HepG2 (cell line): ENCODE measurements at regions not wholly inside any gene's neighbourhood (a gene's known extent, or its start where the extent isn't known, plus 50 kb on each side); places are given as distances from the start of the nearest gene placed in this dataset.

ENCODE experiments used
- ATAC-seq: fragments of 200-7000 bp; cut with Tn5 transposase; 3 replicates; pipeline ENCODE4 v1.9.1; 2020; ENCODE audit warnings: mild to moderate bottlenecking, moderate library complexity
- BruUV-seq: library from RNA; stranded (reverse); fragments of 400-500 nt; replicated peaks from 2 replicates; lab custom pipeline; 2021; lab: Mats Ljungman, UMichigan
- CTCF ChIA-PET: fragments of 300-600 bp; formaldehyde crosslinking; extraction: SDS; loops from one replicate; lab custom pipeline; 2021; ENCODE audit warnings: low total read pairs, inconsistent platforms, low intra/inter-chr PET ratio; lab: Yijun Ruan, JAX
- POLR2A ChIA-PET: fragments of 350-600 bp; sonication (Branson Sonifier 250); formaldehyde crosslinking; loops from one replicate; lab custom pipeline; 2020; ENCODE audit warnings: antibody characterized with exemption, inconsistent platforms; lab: Yijun Ruan, JAX
- DNase-seq: peaks from one replicate; pipeline ENCODE4 v3.0.0-alpha.2; 2015; ENCODE audit warnings: low spot score
- FAIRE-seq: peaks from 3 replicates; lab custom pipeline; 2011; peaks lifted over from hg19 to GRCh38; lab: Jason Lieb, UNC
- H2AFZ ChIP-seq: one replicate; pipeline ENCODE4 v1.6.1; 2011; ENCODE audit warnings: low read length, inconsistent platforms
- H3K27ac ChIP-seq: fragments of 300-600 bp; 3 replicates; pipeline ENCODE4 v1.8.0; 2011; ENCODE audit warnings: mixed run types, mild to moderate bottlenecking, mixed read lengths, low read length, inconsistent platforms; ENCODE audit not compliant: insufficient read depth; ENCODE audit errors: extremely low read length
- H3K27me3 ChIP-seq, 2 experiments: fragments of 200-600 bp in 1 of 2; 2 replicates in 1 of 2; 3 replicates in 1 of 2; pipeline versions ENCODE4 v1.6.0 to v1.8.0; 2011; ENCODE audit warnings: low read length in 2 of 2, mild to moderate bottlenecking in 2 of 2, moderate library complexity in 2 of 2, inconsistent platforms in 1 of 2; ENCODE audit not compliant: insufficient read depth in 2 of 2, control insufficient read depth in 1 of 2
- H3K36me3 ChIP-seq, 2 experiments: fragments of 200-600 bp in 1 of 2; replicated peaks in 1 of 2; 2 replicates in 1 of 2; 3 replicates in 1 of 2; pipeline versions ENCODE4 v1.5.1 to v1.8.0; 2011; ENCODE audit warnings: low read length in 2 of 2, inconsistent platforms in 1 of 2; ENCODE audit not compliant: insufficient read depth in 2 of 2, control insufficient read depth in 1 of 2
- H3K4me1 ChIP-seq: 2 replicates; pipeline ENCODE4 v1.5.1; 2012; ENCODE audit warnings: low read length, inconsistent platforms; ENCODE audit not compliant: insufficient read depth
- H3K4me2 ChIP-seq: 2 replicates; pipeline ENCODE4 v1.6.0; 2011; ENCODE audit warnings: low read depth, low read length, inconsistent platforms
- H3K4me3 ChIP-seq, 3 experiments: fragments of 200-600 bp in 1 of 3; sonication (generic), shearing (Covaris generic) in 1 of 3; replicated peaks in 1 of 3; 2 replicates each; pipeline ENCODE4 v1.5.1; 2011 to 2016; ENCODE audit warnings: low read length in 3 of 3, inconsistent platforms in 2 of 3, low read depth in 2 of 3, mild to moderate bottlenecking in 2 of 3, control low read depth in 1 of 3, mixed read lengths in 1 of 3; ENCODE audit not compliant: insufficient read depth in 1 of 3
- H3K79me2 ChIP-seq: one replicate; pipeline ENCODE4 v1.6.1; 2011; ENCODE audit warnings: low read length, inconsistent platforms; ENCODE audit not compliant: insufficient read depth
- H3K9ac ChIP-seq: 2 replicates; pipeline ENCODE4 v1.6.0; 2011; ENCODE audit warnings: mild to moderate bottlenecking, low read depth, low read length, inconsistent platforms; ENCODE audit not compliant: insufficient read depth
- H3K9me3 ChIP-seq: 2 replicates; pipeline ENCODE4 v1.5.1; 2012; ENCODE audit warnings: mild to moderate bottlenecking, low read length
- H4K20me1 ChIP-seq: 2 replicates; pipeline ENCODE4 v1.6.0; 2011; ENCODE audit warnings: inconsistent platforms, mild to moderate bottlenecking, low read length, moderate library complexity; ENCODE audit not compliant: insufficient read depth
- ATF2 ChIP-seq: sonication (generic); formaldehyde crosslinking; IDR thresholded peaks from 2 replicates; pipeline ENCODE4 v1.4.0; 2020; ENCODE audit warnings: missing genetic modification reagents
- ATF7 ChIP-seq, 2 experiments: fragments of 450-650 bp in 1 of 2; sonication (generic) in 1 of 2; formaldehyde crosslinking in 1 of 2; IDR thresholded peaks; 2 replicates each; pipeline versions ENCODE4 v1.4.0 to v1.6.1; 2016 to 2020; ENCODE audit warnings: antibody characterized with exemption in 1 of 2, mild to moderate bottlenecking in 1 of 2, missing genetic modification reagents in 1 of 2
- CHD4 ChIP-seq: fragments of 200-600 bp; sonication (generic); IDR thresholded peaks from 2 replicates; pipeline ENCODE4 v1.7.0; 2017; ENCODE audit warnings: mild to moderate bottlenecking, low read length, borderline replicate concordance
- FOSL2 ChIP-seq: sonication (generic); formaldehyde crosslinking; IDR thresholded peaks from 2 replicates; pipeline ENCODE4 v1.4.0; 2020; ENCODE audit warnings: missing genetic modification reagents
- HNF4A ChIP-seq: sonication (generic); formaldehyde crosslinking; IDR thresholded peaks from 2 replicates; pipeline ENCODE4 v1.4.0; 2020; ENCODE audit warnings: missing genetic modification reagents
- MYNN ChIP-seq: sonication (generic); formaldehyde crosslinking; IDR thresholded peaks from 2 replicates; pipeline ENCODE4 v1.4.0; 2020; ENCODE audit warnings: mild to moderate bottlenecking, low read depth, missing genetic modification reagents
- NR2C2 ChIP-seq: sonication (generic); formaldehyde crosslinking; IDR thresholded peaks from 2 replicates; pipeline ENCODE4 v1.4.0; 2020; ENCODE audit warnings: missing genetic modification reagents, mild to moderate bottlenecking, moderate library complexity, borderline replicate concordance
- SALL2 ChIP-seq: sonication (generic); formaldehyde crosslinking; IDR thresholded peaks from 2 replicates; pipeline ENCODE4 v1.8.1; 2023; ENCODE audit warnings: mild to moderate bottlenecking, missing genetic modification reagents, inconsistent platforms
- SP4 ChIP-seq: sonication (generic); formaldehyde crosslinking; IDR thresholded peaks from 2 replicates; pipeline ENCODE4 v1.8.1; 2023; ENCODE audit warnings: mild to moderate bottlenecking, missing genetic modification reagents
- ZFAT ChIP-seq: sonication (generic); formaldehyde crosslinking; conservative IDR thresholded peaks from 2 replicates; pipeline ENCODE4 v1.8.1; 2023; ENCODE audit warnings: missing genetic modification reagents, inconsistent platforms
- ZNF12 ChIP-seq: sonication (generic); formaldehyde crosslinking; IDR thresholded peaks from 2 replicates; pipeline ENCODE4 v1.5.0; 2020; ENCODE audit warnings: missing genetic modification reagents
- ZNF333 ChIP-seq: sonication (generic); formaldehyde crosslinking; IDR thresholded peaks from 2 replicates; pipeline ENCODE4 v1.4.0; 2020; ENCODE audit warnings: mild to moderate bottlenecking, missing genetic modification reagents, borderline replicate concordance
- ZNF33A ChIP-seq: sonication (generic); formaldehyde crosslinking; IDR thresholded peaks from 2 replicates; pipeline ENCODE4 v1.5.1; 2020; ENCODE audit warnings: missing genetic modification reagents, mild to moderate bottlenecking, moderate library complexity, borderline replicate concordance
- ZNF512B ChIP-seq: sonication (generic); formaldehyde crosslinking; IDR thresholded peaks from 2 replicates; pipeline ENCODE4 v1.5.1; 2020; ENCODE audit warnings: missing genetic modification reagents, mild to moderate bottlenecking, borderline replicate concordance
- ZNF709 ChIP-seq: sonication (generic); formaldehyde crosslinking; IDR thresholded peaks from 2 replicates; pipeline ENCODE4 v1.5.0; 2020; ENCODE audit warnings: mild to moderate bottlenecking, missing genetic modification reagents
- ZNF768 ChIP-seq: sonication (generic); formaldehyde crosslinking; IDR thresholded peaks from 2 replicates; pipeline ENCODE4 v1.4.0; 2020; ENCODE audit warnings: missing genetic modification reagents
- WGBS: methylation state at CpG from one replicate; pipeline ENCODE4 v1.1.6; 2017; ENCODE audit warnings: low lambda C conversion rate; 5-methylcytosine and 5-hydroxymethylcytosine counted together
- in situ Hi-C: cut with HindIII; loops from 2 replicates; pipeline ENCODE4 v1.10.0; 2017; ENCODE audit warnings: low pct_unique_long_range_greater_than_20kb; ENCODE audit not compliant: extremely low pct_ligation_motif_present
- intact Hi-C: fragments of 100-400 bp; cut with micrococcal nuclease; formaldehyde crosslinking; loops from one replicate; pipeline ENCODE4 v1.10.0; 2022; ENCODE audit not compliant: unreplicated experiment
- TF ChIP-seq, protein P1 (sequence below): IDR thresholded peaks from 2 replicates; pipeline ENCODE4 v1.6.1; 2016; ENCODE audit warnings: missing biosample characterization, missing genetic modification reagents, low read depth
- TF ChIP-seq, protein P2 (sequence below): sonication (generic); formaldehyde crosslinking; IDR thresholded peaks from 2 replicates; pipeline ENCODE4 v1.4.0; 2020; ENCODE audit warnings: missing genetic modification reagents
- TF ChIP-seq, protein P3 (sequence below): sonication (generic); formaldehyde crosslinking; IDR thresholded peaks from 2 replicates; pipeline ENCODE4 v1.4.0; 2020; ENCODE audit warnings: missing genetic modification reagents; ENCODE audit errors: not compliant biosample characterization

- Histone ChIP-seq H3K36me3 (no peaks in the 10 kb centered on the region), H3K4me1 (no peaks in the 10 kb centered on the region), H3K27me3 (peaks cover 2 to 10% of the 10 kb centered on the region in 2 experiments; a peak in 3 of 5 replicates), H3K9me3 (peaks cover 14% of the 10 kb centered on the region; the same call in 1 of the 2 replicates), H3K9ac (no peak overlapping the region), H3K27ac (no peak overlapping the region), H3K79me2 (no peaks in the 10 kb centered on the region), H4K20me1 (no peaks in the 10 kb centered on the region), H2AFZ (no peak overlapping the region), H3K4me2 (no peak overlapping the region), H3K4me3 (no peak overlapping the region)
- FAIRE-seq = no peak
- POLR2A ChIA-PET = no interaction called here
- DNase-seq = no peak
- no TSS peak for BruUV-seq
- WGBS = 10% methylated on average over 2 of the region's 14 CpGs
- TF ChIP-seq, protein P1, sequence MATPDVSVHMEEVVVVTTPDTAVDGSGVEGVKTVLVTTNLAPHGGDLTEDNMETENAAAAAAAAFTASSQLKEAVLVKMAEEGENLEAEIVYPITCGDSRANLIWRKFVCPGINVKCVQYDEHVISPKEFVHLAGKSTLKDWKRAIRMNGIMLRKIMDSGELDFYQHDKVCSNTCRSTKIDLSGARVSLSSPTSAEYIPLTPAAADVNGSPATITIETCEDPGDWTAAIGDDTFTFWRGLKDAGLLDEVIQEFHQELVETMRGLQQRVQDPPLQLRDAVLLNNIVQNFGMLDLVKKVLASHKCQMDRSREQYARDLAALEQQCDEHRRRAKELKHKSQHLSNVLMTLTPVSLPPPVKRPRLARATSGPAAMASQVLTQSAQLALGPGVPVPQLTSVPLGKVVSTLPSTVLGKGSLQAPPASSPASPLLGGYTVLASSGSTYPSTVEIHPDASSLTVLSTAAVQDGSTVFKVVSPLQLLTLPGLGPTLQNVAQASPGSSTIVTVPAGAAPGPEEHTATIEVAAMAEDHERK (CRISPR knock-in tag) = no peak
- TF ChIP-seq HNF4A (no peak), ZNF33A (CRISPR knock-in tag) (no peak), ZNF768 (CRISPR knock-in tag) (no peak), SP4 (CRISPR knock-in tag) (no peak), FOSL2 (CRISPR knock-in tag) (no peak), CHD4 (no peak), ZNF512B (CRISPR knock-in tag) (no peak), ZFAT (CRISPR knock-in tag) (no peak), ZNF333 (no peak), ZNF12 (no peak), ATF7 (IDR thresholded peaks at IDR 0.05) (no peak), ATF7 (CRISPR knock-in tag; IDR thresholded peaks at IDR 0.05) (no peak), ATF2 (CRISPR knock-in tag) (no peak), ZNF709 (no peak), NR2C2 (CRISPR knock-in tag) (no peak), SALL2 (CRISPR knock-in tag) (no peak), MYNN (CRISPR knock-in tag) (no peak)
- TF ChIP-seq, protein P2, sequence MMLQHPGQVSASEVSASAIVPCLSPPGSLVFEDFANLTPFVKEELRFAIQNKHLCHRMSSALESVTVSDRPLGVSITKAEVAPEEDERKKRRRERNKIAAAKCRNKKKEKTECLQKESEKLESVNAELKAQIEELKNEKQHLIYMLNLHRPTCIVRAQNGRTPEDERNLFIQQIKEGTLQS = no peak
- TF ChIP-seq, protein P3, sequence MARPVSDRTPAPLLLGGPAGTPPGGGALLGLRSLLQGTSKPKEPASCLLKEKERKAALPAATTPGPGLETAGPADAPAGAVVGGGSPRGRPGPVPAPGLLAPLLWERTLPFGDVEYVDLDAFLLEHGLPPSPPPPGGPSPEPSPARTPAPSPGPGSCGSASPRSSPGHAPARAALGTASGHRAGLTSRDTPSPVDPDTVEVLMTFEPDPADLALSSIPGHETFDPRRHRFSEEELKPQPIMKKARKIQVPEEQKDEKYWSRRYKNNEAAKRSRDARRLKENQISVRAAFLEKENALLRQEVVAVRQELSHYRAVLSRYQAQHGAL = no peak
- intact Hi-C loops (no loop called here), in situ Hi-C loops (no loop called here)
- CTCF ChIA-PET = no interaction called here
- no peak for ATAC-seq
Observed at GRCh38 chr10:130767116-130767730, 544.3 kb downstream of the TCERG1L start.
